Lower leg skin (tissue), 4 donors: ENCODE measurements at regions not wholly inside any gene's neighbourhood (a gene's known extent, or its start where the extent isn't known, plus 50 kb on each side); places are given as distances from the start of the nearest gene placed in this dataset.

Source experiments
- DNase-seq, 2 donors: peaks; one replicate each; pipeline ENCODE4 v3.0.0-alpha.2; 2019; ENCODE audit warnings: low spot score in 2 of 2
- H3K4me3 ChIP-seq: fragments of 200-600 bp; sonication (generic); 2 replicates; pipeline ENCODE4 v1.5.1; 2017; ENCODE audit warnings: mild to moderate bottlenecking, low read depth; ENCODE audit not compliant: poor library complexity, severe bottlenecking
- CTCF ChIP-seq, 3 donors: fragments of 450-650 bp; IDR thresholded peaks; one replicate each; pipeline ENCODE4 v1.5.1; 2016; ENCODE audit warnings: antibody characterized with exemption in 3 of 3, mild to moderate bottlenecking in 3 of 3, moderate library complexity in 2 of 3
- POLR2A ChIP-seq, 2 donors: fragments of 450-650 bp; IDR thresholded peaks; one replicate each; pipeline ENCODE4 v1.6.1; 2016 to 2017; ENCODE audit warnings: antibody characterized with exemption in 2 of 2, mild to moderate bottlenecking in 1 of 2, moderate library complexity in 1 of 2
- WGBS, 2 donors: methylation state at CpG; one replicate each; pipeline ENCODE4 v1.1.5; 2018; 5-methylcytosine and 5-hydroxymethylcytosine counted together
- intact Hi-C: fragments of 100-400 bp; cut with DNase I; formaldehyde crosslinking; loops from one replicate; pipeline ENCODE4 v1.15.0; 2023; ENCODE audit warnings: low total_unique reads

- intact Hi-C loops = no loop called here
Observed at GRCh38 chr4:23320931-23321587, 568.8 kb downstream of the PPARGC1A start.

GRCh38 chr4:23312686-23313085 is 577.2 kb downstream of the PPARGC1A start:
- no peak overlapping the region for H3K4me3 ChIP-seq
- DNase-seq = no peak
- TF ChIP-seq POLR2A (IDR thresholded peaks at IDR 0.05) (no peak), CTCF (IDR thresholded peaks at IDR 0.05) (no peak)
- intact Hi-C loops = no loop called here

More at GRCh38 chr4:23320931-23321587, 568.8 kb downstream of the PPARGC1A start:
- WGBS, 2 donors = 43 to 64% methylated on average over 1 of the region's 1 CpG
- DNase-seq = no peak
- no peak overlapping the region for H3K4me3 ChIP-seq
- TF ChIP-seq POLR2A (IDR thresholded peaks at IDR 0.05) = no peak
- TF ChIP-seq CTCF (IDR thresholded peaks at IDR 0.05) = no peak

- TF ChIP-seq CTCF (IDR thresholded peaks at IDR 0.05) = no peak
- H3K4me3 ChIP-seq = no peak overlapping the region
- no peak for DNase-seq
- intact Hi-C loops = no loop called here
- 76 to 78% methylated on average over 3 of the region's 3 CpGs for WGBS, 2 donors
Observed at GRCh38 chr4:23311983-23312382, 577.9 kb downstream of the PPARGC1A start.

GRCh38 chr4:23305026-23305425 is 584.8 kb downstream of the PPARGC1A start:
- no peak for DNase-seq
- 51 to 59% methylated on average over 1 of the region's 1 CpG for WGBS, 2 donors
- intact Hi-C loops = no loop called here
- TF ChIP-seq POLR2A (IDR thresholded peaks at IDR 0.05) = no peak
- H3K4me3 ChIP-seq = no peak overlapping the region

- 81 to 92% methylated on average over 1 of the region's 1 CpG for WGBS, 2 donors
- TF ChIP-seq CTCF (IDR thresholded peaks at IDR 0.05) = no peak
- no peak for TF ChIP-seq POLR2A (IDR thresholded peaks at IDR 0.05)
- intact Hi-C loops = no loop called here
- no peak overlapping the region for H3K4me3 ChIP-seq
- DNase-seq = no peak
Observed at GRCh38 chr4:23298371-23298770, 591.5 kb downstream of the PPARGC1A start.

- intact Hi-C loops = no loop called here
- no peak overlapping the region for H3K4me3 ChIP-seq
- 85 to 92% methylated on average over 4 of the region's 4 CpGs for WGBS, 2 donors
- TF ChIP-seq CTCF (IDR thresholded peaks at IDR 0.05) (no peak), POLR2A (IDR thresholded peaks at IDR 0.05) (no peak)
- no peak for DNase-seq
Observed at GRCh38 chr4:23297327-23297726, 592.5 kb downstream of the PPARGC1A start.
